Keratinocyte (primary cell): ENCODE measurements at regions not wholly inside any gene's neighbourhood (a gene's known extent, or its start where the extent isn't known, plus 50 kb on each side); places are given as distances from the start of the nearest gene placed in this dataset.

ENCODE experiments used
- DNase-seq: peaks from one replicate; pipeline ENCODE4 v3.0.0-alpha.2; 2011; ENCODE audit warnings: low read depth, missing footprints, low spot score
- FAIRE-seq: peaks from 2 replicates; lab custom pipeline; 2011; peaks lifted over from hg19 to GRCh38; lab: Jason Lieb, UNC
- H2AFZ ChIP-seq: 2 replicates; pipeline ENCODE4 v1.6.0; 2012; ENCODE audit warnings: low read length, control low read depth, inconsistent platforms; ENCODE audit not compliant: control insufficient read depth
- H3K27ac ChIP-seq: 2 replicates; pipeline ENCODE4 v1.5.1; 2011; ENCODE audit warnings: low read length; ENCODE audit not compliant: control insufficient read depth, insufficient read depth
- H3K27me3 ChIP-seq: 3 replicates; pipeline ENCODE4 v1.6.0; 2011; ENCODE audit warnings: low read length; ENCODE audit not compliant: control insufficient read depth, insufficient read depth; ENCODE audit errors: extremely low read depth
- H3K36me3 ChIP-seq, 2 experiments: 2 replicates in 1 of 2; 3 replicates in 1 of 2; pipeline ENCODE4 v1.5.1; 2011; ENCODE audit warnings: low read length in 2 of 2, mild to moderate bottlenecking in 1 of 2; ENCODE audit not compliant: control insufficient read depth in 2 of 2, insufficient read depth in 2 of 2; ENCODE audit errors: extremely low read depth in 1 of 2
- H3K4me1 ChIP-seq: 3 replicates; pipeline ENCODE4 v1.5.1; 2011; ENCODE audit warnings: low read length; ENCODE audit not compliant: control insufficient read depth, insufficient read depth; ENCODE audit errors: extremely low read depth
- H3K4me2 ChIP-seq: 3 replicates; pipeline ENCODE4 v1.6.0; 2011; ENCODE audit warnings: low read depth, low read length; ENCODE audit not compliant: control insufficient read depth, insufficient read depth; ENCODE audit errors: extremely low read depth
- H3K4me3 ChIP-seq, 3 experiments: fragments of 200-600 bp in 1 of 3; sonication (generic) in 1 of 3; 2 replicates in 2 of 3; 3 replicates in 1 of 3; pipeline ENCODE4 v1.5.1; 2011 to 2016; ENCODE audit warnings: low read length in 3 of 3, mild to moderate bottlenecking in 3 of 3, control low read depth in 2 of 3, inconsistent platforms in 1 of 3, low read depth in 1 of 3, mixed read lengths in 1 of 3, mixed run types in 1 of 3, moderate library complexity in 1 of 3; ENCODE audit not compliant: control insufficient read depth in 2 of 3, insufficient read depth in 2 of 3; ENCODE audit errors: extremely low read depth in 1 of 3
- H3K79me2 ChIP-seq: 2 replicates; pipeline ENCODE4 v1.6.0; 2012; ENCODE audit warnings: low read length; ENCODE audit not compliant: control insufficient read depth, insufficient read depth
- H3K9ac ChIP-seq: 3 replicates; pipeline ENCODE4 v1.6.0; 2011; ENCODE audit warnings: low read length; ENCODE audit not compliant: control insufficient read depth, insufficient read depth; ENCODE audit errors: extremely low read depth
- H3K9me1 ChIP-seq: 3 replicates; pipeline ENCODE4 v1.6.0; 2011; ENCODE audit warnings: low read length; ENCODE audit not compliant: control insufficient read depth, insufficient read depth; ENCODE audit errors: extremely low read depth
- H3K9me3 ChIP-seq: 2 replicates; pipeline ENCODE4 v1.5.1; 2012; ENCODE audit warnings: low read depth, low read length; ENCODE audit not compliant: control insufficient read depth
- H4K20me1 ChIP-seq: 3 replicates; pipeline ENCODE4 v1.6.0; 2011; ENCODE audit warnings: low read length; ENCODE audit not compliant: control insufficient read depth, insufficient read depth; ENCODE audit errors: extremely low read depth
- EZH2 ChIP-seq: IDR thresholded peaks from one replicate; pipeline ENCODE4 v1.6.1; 2012; ENCODE audit warnings: inconsistent platforms, mild to moderate bottlenecking, low read length, moderate library complexity
- dilution Hi-C: fragments of 300-500 bp; cut with MboI; formaldehyde crosslinking; loops from one replicate; pipeline ENCODE4 v1.7.0; 2020; ENCODE audit warnings: low sequenced_read_pairs; ENCODE audit not compliant: extremely low pct_ligation_motif_present
- TF ChIP-seq, protein P1 (sequence below), 3 experiments: IDR thresholded peaks in 1 of 3; conservative IDR thresholded peaks in 1 of 3; optimal IDR thresholded peaks in 1 of 3; 2 replicates in 2 of 3; 3 replicates in 1 of 3; pipeline versions ENCODE3 to v1.5.1; 2011; ENCODE audit warnings: low read length in 3 of 3, mild to moderate bottlenecking in 3 of 3, moderate library complexity in 2 of 3, control low read depth in 1 of 3, inconsistent platforms in 1 of 3; ENCODE audit not compliant: insufficient read depth in 2 of 3; ENCODE audit errors: extremely low read depth in 1 of 3

DNA sequence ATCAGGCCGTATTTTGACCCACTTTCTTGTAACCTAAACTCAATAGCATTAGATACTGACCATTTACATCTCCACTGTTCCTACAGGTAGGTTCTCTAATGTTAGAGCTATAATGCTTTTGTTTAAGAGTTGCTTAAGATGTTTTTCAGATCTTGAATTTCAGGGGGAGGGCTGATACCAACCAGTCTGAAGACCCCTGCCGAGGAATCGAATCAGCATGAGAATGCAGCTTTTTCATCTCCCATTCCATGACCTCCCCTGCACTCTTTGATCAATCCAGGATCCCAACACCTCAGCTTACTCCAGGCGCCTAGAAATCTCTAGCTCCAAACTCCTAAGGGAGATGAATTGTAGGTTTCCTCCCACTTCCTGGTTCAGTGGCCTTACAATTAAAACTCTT lies 120.5 kb upstream of the MC4R start:
- FAIRE-seq (no peak), DNase-seq (no peak)
- H3K4me3 ChIP-seq = no peak overlapping the region
- H3K27me3 ChIP-seq = no peaks in the 10 kb centered on the region
- H3K4me1 ChIP-seq = no peaks in the 10 kb centered on the region
- H2AFZ ChIP-seq = no peak overlapping the region
- no peak overlapping the region for H3K27ac ChIP-seq
- no peak overlapping the region for H3K9ac ChIP-seq
- H3K9me1 ChIP-seq = no peaks in the 10 kb centered on the region
- H4K20me1 ChIP-seq = no peaks in the 10 kb centered on the region
- H3K36me3 ChIP-seq = no peaks in the 10 kb centered on the region
- H3K79me2 ChIP-seq = no peaks in the 10 kb centered on the region
- TF ChIP-seq EZH2 = no peak
- TF ChIP-seq, protein P1, sequence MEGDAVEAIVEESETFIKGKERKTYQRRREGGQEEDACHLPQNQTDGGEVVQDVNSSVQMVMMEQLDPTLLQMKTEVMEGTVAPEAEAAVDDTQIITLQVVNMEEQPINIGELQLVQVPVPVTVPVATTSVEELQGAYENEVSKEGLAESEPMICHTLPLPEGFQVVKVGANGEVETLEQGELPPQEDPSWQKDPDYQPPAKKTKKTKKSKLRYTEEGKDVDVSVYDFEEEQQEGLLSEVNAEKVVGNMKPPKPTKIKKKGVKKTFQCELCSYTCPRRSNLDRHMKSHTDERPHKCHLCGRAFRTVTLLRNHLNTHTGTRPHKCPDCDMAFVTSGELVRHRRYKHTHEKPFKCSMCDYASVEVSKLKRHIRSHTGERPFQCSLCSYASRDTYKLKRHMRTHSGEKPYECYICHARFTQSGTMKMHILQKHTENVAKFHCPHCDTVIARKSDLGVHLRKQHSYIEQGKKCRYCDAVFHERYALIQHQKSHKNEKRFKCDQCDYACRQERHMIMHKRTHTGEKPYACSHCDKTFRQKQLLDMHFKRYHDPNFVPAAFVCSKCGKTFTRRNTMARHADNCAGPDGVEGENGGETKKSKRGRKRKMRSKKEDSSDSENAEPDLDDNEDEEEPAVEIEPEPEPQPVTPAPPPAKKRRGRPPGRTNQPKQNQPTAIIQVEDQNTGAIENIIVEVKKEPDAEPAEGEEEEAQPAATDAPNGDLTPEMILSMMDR (optimal IDR thresholded peaks at IDR 0.05 in 1 of 3, IDR thresholded peaks at IDR 0.05 in 1 of 3, conservative IDR thresholded peaks at IDR 0.05 in 1 of 3; ENCODE audit: extremely low read depth in 1 of 3, insufficient read depth in 2 of 3, low read length in 3 of 3) = no peak
- H3K9me3 ChIP-seq = no peaks in the 10 kb centered on the region
- no peak overlapping the region for H3K4me2 ChIP-seq
- dilution Hi-C loops = no loop called here

DNA sequence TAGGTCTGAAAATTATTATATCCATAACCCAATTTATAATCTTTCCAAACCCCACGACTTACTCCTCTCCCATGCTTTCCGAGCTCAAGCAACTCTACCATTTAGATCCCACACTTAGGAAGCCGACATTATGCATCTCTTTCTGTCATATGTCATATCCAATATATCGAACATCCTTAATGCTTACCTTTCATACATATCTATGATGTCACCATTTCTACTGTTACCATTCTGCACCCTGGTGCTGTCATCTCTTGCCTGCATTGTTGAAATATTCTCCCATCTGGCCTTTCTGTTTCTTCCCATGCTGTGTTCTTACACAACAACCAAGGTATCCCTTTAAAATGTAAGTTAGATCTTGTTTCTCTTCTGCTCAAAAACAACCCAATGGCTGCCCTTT lies 127.1 kb upstream of the MC4R start:
- Histone ChIP-seq H3K27ac (no peak overlapping the region), H3K9me1 (no peaks in the 10 kb centered on the region), H3K9ac (no peak overlapping the region), H2AFZ (no peak overlapping the region), H3K36me3 (no peaks in the 10 kb centered on the region), H3K4me1 (no peaks in the 10 kb centered on the region), H3K27me3 (no peaks in the 10 kb centered on the region), H4K20me1 (no peaks in the 10 kb centered on the region), H3K79me2 (no peaks in the 10 kb centered on the region), H3K9me3 (no peaks in the 10 kb centered on the region), H3K4me2 (no peak overlapping the region), H3K4me3 (no peak overlapping the region)
- dilution Hi-C loops = no loop called here
- TF ChIP-seq, protein P1 (optimal IDR thresholded peaks at IDR 0.05 in 1 of 3, IDR thresholded peaks at IDR 0.05 in 1 of 3, conservative IDR thresholded peaks at IDR 0.05 in 1 of 3; ENCODE audit: extremely low read depth in 1 of 3, insufficient read depth in 2 of 3, low read length in 3 of 3) = no peak
- no peak for TF ChIP-seq EZH2
- FAIRE-seq (no peak), DNase-seq (no peak)
